Neural cell (in vitro differentiated cells): ENCODE measurements at regions not wholly inside any gene's neighbourhood (a gene's known extent, or its start where the extent isn't known, plus 50 kb on each side); places are given as distances from the start of the nearest gene placed in this dataset.

Experiments used
- H2AFZ ChIP-seq: fragments of 200-600, 300-800 bp; sonication (generic), shearing (Covaris generic); 2 replicates; pipeline ENCODE4 v1.6.0; 2014; ENCODE audit warnings: low read depth, mild to moderate bottlenecking, antibody characterized with exemption, low read length, moderate library complexity
- H3F3A ChIP-seq: fragments of 200-600 bp; shearing (Covaris generic); 2 replicates; pipeline ENCODE4 v1.6.1; 2016; ENCODE audit warnings: mild to moderate bottlenecking, moderate library complexity, mixed read lengths, antibody characterized with exemption, low read length; ENCODE audit not compliant: insufficient read depth, poor library complexity, severe bottlenecking
- H3K27ac ChIP-seq: fragments of 200-600, 300-800 bp; sonication (generic), shearing (Covaris generic); 2 replicates; pipeline ENCODE4 v1.5.1; 2014; ENCODE audit warnings: mild to moderate bottlenecking, low read length, moderate library complexity
- H3K27me3 ChIP-seq: fragments of 300-800, 200-600 bp; sonication (generic), shearing (Covaris generic); 2 replicates; pipeline ENCODE4 v1.6.0; 2014; ENCODE audit warnings: mild to moderate bottlenecking, low read depth, low read length, moderate library complexity; ENCODE audit not compliant: insufficient read depth
- H3K36me3 ChIP-seq: fragments of 300-800, 200-600 bp; sonication (generic), shearing (Covaris generic); 2 replicates; pipeline ENCODE4 v1.5.1; 2014; ENCODE audit warnings: mild to moderate bottlenecking, antibody characterized with exemption, low read length, moderate library complexity; ENCODE audit not compliant: insufficient read depth
- H3K4me2 ChIP-seq: fragments of 300-800, 200-600 bp; sonication (generic), shearing (Covaris generic); 2 replicates; pipeline ENCODE4 v1.6.0; 2014; ENCODE audit warnings: mild to moderate bottlenecking, low read length
- H3K4me3 ChIP-seq: fragments of 300-800, 200-600 bp; sonication (generic), shearing (Covaris generic); 2 replicates; pipeline ENCODE4 v1.5.1; 2014; ENCODE audit warnings: mild to moderate bottlenecking, low read length, moderate library complexity
- H3K79me2 ChIP-seq: fragments of 200-600 bp; shearing (Covaris generic); replicated peaks from 2 replicates; pipeline ENCODE4 v1.6.0; 2014; ENCODE audit warnings: mild to moderate bottlenecking, low read length, moderate library complexity; ENCODE audit not compliant: insufficient read depth
- H3K9ac ChIP-seq: fragments of 300-800, 200-600 bp; sonication (generic), shearing (Covaris generic); 2 replicates; pipeline ENCODE4 v1.6.1; 2016; ENCODE audit warnings: mild to moderate bottlenecking, low read length, mixed read lengths
- H3K9me2 ChIP-seq: fragments of 200-600 bp; shearing (Covaris generic); 2 replicates; pipeline ENCODE4 v1.6.1; 2016; ENCODE audit warnings: mild to moderate bottlenecking, low read length, mixed read lengths; ENCODE audit not compliant: insufficient read depth
- H3K9me3 ChIP-seq: fragments of 200-600, 300-800 bp; sonication (generic), shearing (Covaris generic); 2 replicates; pipeline ENCODE4 v1.6.1; 2016; ENCODE audit warnings: mild to moderate bottlenecking, mixed run types, low read length, moderate library complexity, mixed read lengths
- H4K20me1 ChIP-seq: fragments of 200-600 bp; shearing (Covaris generic); 2 replicates; pipeline ENCODE4 v1.6.1; 2016; ENCODE audit warnings: mild to moderate bottlenecking, mixed run types; ENCODE audit not compliant: insufficient read depth
- CTCF ChIP-seq: fragments of 450-650 bp; IDR thresholded peaks from 2 replicates; pipeline ENCODE4 v1.5.1; 2014; ENCODE audit warnings: antibody characterized with exemption, mild to moderate bottlenecking, moderate library complexity; ENCODE audit not compliant: poor library complexity, severe bottlenecking
- EP300 ChIP-seq: fragments of 450-650 bp; conservative IDR thresholded peaks from 2 replicates; pipeline ENCODE4 v1.6.1; 2014; ENCODE audit warnings: antibody characterized with exemption, mild to moderate bottlenecking, moderate library complexity; ENCODE audit not compliant: poor library complexity, severe bottlenecking
- EZH2 ChIP-seq: fragments of 200-600, 300-800 bp; shearing (Covaris generic), sonication (generic); IDR thresholded peaks from 2 replicates; pipeline ENCODE4 v1.6.1; 2014; ENCODE audit warnings: antibody characterized with exemption, low read length, borderline replicate concordance, mild to moderate bottlenecking; ENCODE audit not compliant: insufficient read depth, poor library complexity, severe bottlenecking
- MXI1 ChIP-seq: fragments of 450-650 bp; conservative IDR thresholded peaks from 2 replicates; pipeline ENCODE4 v1.6.1; 2014; ENCODE audit warnings: antibody characterized with exemption, mild to moderate bottlenecking; ENCODE audit not compliant: poor library complexity, severe bottlenecking
- POLR2AphosphoS5 ChIP-seq: IDR thresholded peaks from 2 replicates; pipeline ENCODE4 v1.6.1; 2012
- RAD21 ChIP-seq: fragments of 450-650 bp; conservative IDR thresholded peaks from 2 replicates; pipeline ENCODE4 v1.6.1; 2014; ENCODE audit warnings: antibody characterized with exemption, mild to moderate bottlenecking, moderate library complexity
- REST ChIP-seq: IDR thresholded peaks from 2 replicates; pipeline ENCODE4 v1.6.1; 2012; ENCODE audit warnings: borderline replicate concordance
- SMC3 ChIP-seq: fragments of 450-650 bp; conservative IDR thresholded peaks from 2 replicates; pipeline ENCODE4 v1.6.1; 2014; ENCODE audit warnings: antibody characterized with exemption, mild to moderate bottlenecking, moderate library complexity; ENCODE audit not compliant: poor library complexity
- TAF1 ChIP-seq: IDR thresholded peaks from 2 replicates; pipeline ENCODE4 v1.6.1; 2012; ENCODE audit warnings: low read depth

GRCh38 chr5:24831989-24832388 lies 187.2 kb upstream of the CDH10 start:
- H3K36me3 ChIP-seq = no peaks in the 10 kb centered on the region
- H3K4me3 ChIP-seq = no peak overlapping the region
- H3K4me2 ChIP-seq = no peak overlapping the region
- H3K9me2 ChIP-seq = no peaks in the 10 kb centered on the region
- H3F3A ChIP-seq = no peaks in the 10 kb centered on the region
- H3K9ac ChIP-seq = no peak overlapping the region
- no peaks in the 10 kb centered on the region for H4K20me1 ChIP-seq
- TF ChIP-seq RAD21 (no peak), TAF1 (no peak), SMC3 (no peak), EZH2 (no peak)
- no peaks in the 10 kb centered on the region for H3K27me3 ChIP-seq
- H2AFZ ChIP-seq = no peak overlapping the region
- H3K79me2 ChIP-seq = no peaks in the 10 kb centered on the region
- no peak overlapping the region for H3K27ac ChIP-seq
- H3K9me3 ChIP-seq = no peaks in the 10 kb centered on the region

GRCh38 chr5:24823625-24824024 lies 178.8 kb upstream of the CDH10 start:
- H3K27ac ChIP-seq = no peak overlapping the region
- H3K9me3 ChIP-seq = no peaks in the 10 kb centered on the region
- TF ChIP-seq RAD21 (no peak), REST (no peak), EP300 (no peak), POLR2AphosphoS5 (no peak), EZH2 (no peak), SMC3 (no peak), CTCF (no peak), TAF1 (no peak), MXI1 (no peak)
- no peaks in the 10 kb centered on the region for H3K27me3 ChIP-seq
- no peak overlapping the region for H3K9ac ChIP-seq
- H4K20me1 ChIP-seq = no peaks in the 10 kb centered on the region
- H2AFZ ChIP-seq = no peak overlapping the region
- H3K4me3 ChIP-seq = no peak overlapping the region
- H3K4me2 ChIP-seq = no peak overlapping the region
- no peaks in the 10 kb centered on the region for H3F3A ChIP-seq
- H3K36me3 ChIP-seq = no peaks in the 10 kb centered on the region
- H3K9me2 ChIP-seq = no peaks in the 10 kb centered on the region
- H3K79me2 ChIP-seq = no peaks in the 10 kb centered on the region

GRCh38 chr5:24819841-24820240 lies 175.1 kb upstream of the CDH10 start:
- Histone ChIP-seq H3K27me3 (no peaks in the 10 kb centered on the region), H3K36me3 (no peaks in the 10 kb centered on the region), H3K27ac (no peak overlapping the region), H3F3A (no peaks in the 10 kb centered on the region), H3K4me3 (no peak overlapping the region), H3K9ac (no peak overlapping the region), H4K20me1 (no peaks in the 10 kb centered on the region), H3K79me2 (no peaks in the 10 kb centered on the region), H3K9me2 (no peaks in the 10 kb centered on the region), H3K9me3 (no peaks in the 10 kb centered on the region), H3K4me2 (no peak overlapping the region), H2AFZ (no peak overlapping the region)
- TF ChIP-seq EZH2 (no peak), MXI1 (no peak), EP300 (no peak), TAF1 (no peak), SMC3 (no peak), RAD21 (no peak), POLR2AphosphoS5 (no peak), REST (no peak), CTCF (no peak)
